GM18507 (cell line): ENCODE measurements at regions not wholly inside any gene's neighbourhood (a gene's known extent, or its start where the extent isn't known, plus 50 kb on each side); places are given as distances from the start of the nearest gene placed in this dataset.
"Not testable (repeated sequence)": the region's sequence is repeated elsewhere in the genome, so short reads cannot be mapped to it uniquely, and the experiment has no call there.

Experiments
- DNase-seq: peaks from one replicate; pipeline ENCODE4 v3.0.0; 2011; ENCODE audit warnings: low read depth; ENCODE audit not compliant: insufficient read length; ENCODE audit errors: extremely low spot score
- FAIRE-seq: peaks from 2 replicates; lab custom pipeline; 2011; peaks lifted over from hg19 to GRCh38; lab: Jason Lieb, UNC

DNA sequence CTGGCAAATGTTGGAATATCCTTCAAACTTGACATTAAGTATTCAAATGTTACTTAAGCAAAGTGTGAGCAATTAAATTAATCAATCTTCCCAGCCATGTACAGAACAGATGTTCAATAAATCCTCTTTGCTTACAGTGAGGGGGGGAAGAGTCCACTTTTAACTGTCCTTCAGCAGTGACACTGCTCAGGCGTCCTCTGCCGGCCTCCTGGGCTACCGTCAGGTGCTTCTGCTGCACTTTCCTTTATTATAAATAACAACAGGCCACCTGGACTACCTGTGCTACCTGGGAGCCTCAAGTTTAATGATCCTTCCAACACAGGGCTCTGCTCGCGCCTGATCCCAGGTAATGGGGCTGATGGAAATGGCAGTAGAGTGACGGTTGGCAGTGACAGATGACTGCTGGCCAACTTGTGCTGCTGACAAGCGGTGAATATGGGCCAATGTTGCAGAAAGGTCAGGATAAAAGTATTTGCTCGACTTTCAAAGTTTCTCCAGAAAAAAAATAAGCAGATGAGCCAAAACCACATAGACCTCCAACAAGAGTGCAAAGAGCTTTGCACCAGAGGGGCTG, 460.0 kb upstream of the ZNF507 start:
- no peak for FAIRE-seq
- no peak for DNase-seq

DNA sequence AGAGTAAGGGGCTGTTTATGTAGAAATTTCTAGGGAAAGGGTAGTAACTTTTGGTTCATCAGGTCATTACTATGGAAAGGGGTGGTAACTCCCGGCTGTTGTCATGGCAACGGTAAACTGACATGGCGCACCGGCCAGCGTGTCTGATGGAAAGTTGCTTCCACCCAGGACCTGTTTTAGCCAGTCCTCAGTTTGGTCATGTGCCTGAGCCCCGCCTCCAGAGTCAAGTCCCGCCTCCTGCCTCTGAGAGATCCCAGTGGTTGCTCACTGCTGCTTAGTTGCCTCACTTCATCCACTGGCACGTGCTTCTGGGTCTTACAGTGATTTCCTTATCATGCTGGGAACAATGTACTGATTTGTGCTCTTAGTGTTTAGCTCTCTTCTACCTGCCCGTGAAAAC, 455.2 kb upstream of the ZNF507 start:
- DNase-seq (no peak), FAIRE-seq (no peak)

DNA sequence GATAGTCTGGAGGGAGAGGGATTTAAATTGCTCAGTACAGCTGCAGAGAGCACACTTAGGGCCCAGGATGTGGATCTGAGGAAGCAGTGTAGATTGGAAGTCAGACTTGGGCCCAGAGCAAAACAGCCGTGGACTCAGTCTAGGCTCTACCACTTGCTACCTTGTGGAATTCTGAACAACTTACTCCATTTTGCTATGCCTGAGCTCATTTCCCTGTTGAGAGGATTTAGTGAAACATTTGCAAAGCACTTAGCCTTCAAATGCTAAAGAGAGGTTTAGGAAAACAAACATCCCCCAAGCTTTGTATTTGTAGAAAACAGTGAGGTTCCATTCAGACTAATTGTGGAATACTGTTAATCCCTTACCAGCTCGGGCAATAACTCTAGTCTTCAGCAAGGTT, 453.4 kb upstream of the ZNF507 start:
- FAIRE-seq = no peak
- no peak for DNase-seq

DNA sequence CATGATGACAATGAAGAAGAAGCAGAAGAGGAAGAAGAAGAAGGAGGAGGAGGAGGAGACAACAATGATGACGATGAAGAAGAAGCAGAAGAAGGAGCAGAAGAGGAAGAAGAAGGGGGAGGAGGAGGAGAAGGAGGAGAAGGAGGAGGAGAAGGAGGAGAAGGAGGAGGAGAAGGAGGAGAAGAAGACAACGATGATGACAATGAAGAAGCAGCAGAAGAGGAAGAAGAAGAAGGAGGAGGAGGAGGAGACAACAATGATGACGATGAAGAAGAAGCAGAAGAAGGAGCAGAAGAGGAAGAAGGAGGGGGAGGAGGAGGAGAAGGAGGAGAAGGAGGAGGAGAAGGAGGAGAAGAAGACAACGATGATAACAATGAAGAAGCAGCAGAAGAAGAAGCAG, 451.9 kb upstream of the ZNF507 start:
- not testable (repeated sequence) for FAIRE-seq, DNase-seq

DNA sequence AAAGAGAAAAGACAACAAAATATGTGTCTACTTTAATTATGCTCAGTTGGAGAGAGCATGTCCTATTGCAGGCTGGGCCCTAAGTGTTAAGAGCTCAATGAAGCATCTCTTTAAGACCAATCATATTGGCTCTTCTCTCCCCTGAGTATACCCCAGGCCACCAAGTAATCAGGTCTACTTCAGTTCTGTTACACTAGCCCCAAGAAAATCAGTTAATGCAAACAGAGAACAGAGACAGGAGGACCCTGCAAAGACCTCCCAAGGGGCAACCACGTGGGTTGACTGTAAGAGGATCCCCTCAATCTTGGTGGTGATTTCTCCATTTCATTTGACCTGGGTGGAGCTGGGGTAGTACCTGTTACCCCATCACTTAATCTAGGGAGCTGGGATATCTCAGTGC, 451.0 kb upstream of the ZNF507 start:
- no peak for FAIRE-seq
- no peak for DNase-seq

DNA sequence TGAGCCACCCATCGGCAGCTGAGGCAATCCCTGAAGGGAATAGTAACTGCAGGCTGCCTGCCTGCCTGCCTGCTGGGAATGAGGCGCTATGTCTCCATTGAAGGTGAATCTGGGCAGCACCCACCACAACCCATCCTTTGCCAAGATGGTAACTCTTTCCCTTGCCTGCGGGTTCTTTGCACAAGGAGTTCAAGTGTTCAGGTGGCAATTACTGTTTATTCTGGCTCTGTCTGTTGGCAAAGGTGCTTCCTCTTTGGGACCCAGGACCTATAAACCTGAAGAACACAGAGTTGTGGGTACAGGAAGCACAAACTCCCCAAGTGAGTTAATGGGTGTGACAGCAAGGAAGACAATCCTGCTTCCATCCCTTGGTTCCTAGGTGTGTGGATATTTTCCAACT, 448.1 kb upstream of the ZNF507 start:
- DNase-seq (no peak), FAIRE-seq (no peak)

DNA sequence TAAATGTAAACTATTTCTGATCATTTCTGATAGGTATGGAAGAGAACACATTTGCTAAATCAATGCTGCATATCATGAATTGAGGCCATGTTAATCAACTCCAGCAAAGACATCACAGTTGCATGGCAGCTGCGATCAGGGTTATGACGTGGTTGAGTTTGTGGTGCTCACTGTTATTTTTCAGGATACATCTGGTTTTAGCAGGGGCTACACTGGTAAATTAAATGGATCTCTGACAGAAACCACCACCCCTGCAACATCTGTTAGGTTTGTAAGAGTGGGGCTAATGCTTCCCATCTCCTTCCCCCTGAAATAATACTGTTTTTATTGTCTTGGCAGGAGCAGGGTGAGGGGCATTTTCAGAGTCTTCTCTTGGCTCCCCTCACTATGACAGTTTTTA, 444.4 kb upstream of the ZNF507 start:
- DNase-seq = no peak
- no peak for FAIRE-seq

DNA sequence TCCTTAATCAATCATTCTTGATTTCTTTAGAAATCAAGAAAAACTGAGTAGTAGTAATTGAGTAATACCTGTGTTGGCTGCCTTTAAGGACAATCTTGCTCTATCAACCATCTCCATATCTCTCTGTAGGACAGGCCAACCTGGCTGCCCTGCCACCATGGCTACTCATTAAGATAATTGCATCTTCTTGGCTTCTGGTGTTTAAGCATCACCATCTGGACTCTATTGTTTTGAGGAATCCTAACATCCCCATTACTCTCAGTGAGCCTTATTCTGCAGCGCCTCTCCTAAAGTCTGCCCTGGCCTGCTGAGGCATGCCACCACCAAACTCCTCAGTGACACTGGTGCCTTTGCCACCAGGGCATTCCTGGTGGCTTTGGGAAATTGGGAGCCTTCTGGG, 442.6 kb upstream of the ZNF507 start:
- no peak for DNase-seq
- no peak for FAIRE-seq

DNA sequence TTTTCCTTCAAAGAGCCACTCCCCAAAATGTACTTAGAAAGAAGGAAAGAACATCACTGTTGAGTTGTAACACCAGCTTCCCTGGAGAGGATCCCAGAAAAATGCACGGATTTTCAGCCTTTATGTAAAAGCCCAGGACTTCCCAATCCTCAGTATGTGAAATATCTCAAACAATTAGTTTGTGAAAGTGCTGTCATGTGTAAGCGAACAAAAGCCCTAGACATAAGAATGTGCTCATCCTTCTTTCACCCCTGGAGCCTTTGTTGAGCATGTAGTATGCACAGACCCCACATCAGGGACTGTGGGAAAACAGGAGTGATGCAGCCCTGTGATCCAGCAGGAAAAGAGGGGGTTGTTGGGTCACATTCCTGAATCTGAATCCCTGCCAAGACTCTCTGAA, 441.4 kb upstream of the ZNF507 start:
- no peak for DNase-seq
- FAIRE-seq = no peak

DNA sequence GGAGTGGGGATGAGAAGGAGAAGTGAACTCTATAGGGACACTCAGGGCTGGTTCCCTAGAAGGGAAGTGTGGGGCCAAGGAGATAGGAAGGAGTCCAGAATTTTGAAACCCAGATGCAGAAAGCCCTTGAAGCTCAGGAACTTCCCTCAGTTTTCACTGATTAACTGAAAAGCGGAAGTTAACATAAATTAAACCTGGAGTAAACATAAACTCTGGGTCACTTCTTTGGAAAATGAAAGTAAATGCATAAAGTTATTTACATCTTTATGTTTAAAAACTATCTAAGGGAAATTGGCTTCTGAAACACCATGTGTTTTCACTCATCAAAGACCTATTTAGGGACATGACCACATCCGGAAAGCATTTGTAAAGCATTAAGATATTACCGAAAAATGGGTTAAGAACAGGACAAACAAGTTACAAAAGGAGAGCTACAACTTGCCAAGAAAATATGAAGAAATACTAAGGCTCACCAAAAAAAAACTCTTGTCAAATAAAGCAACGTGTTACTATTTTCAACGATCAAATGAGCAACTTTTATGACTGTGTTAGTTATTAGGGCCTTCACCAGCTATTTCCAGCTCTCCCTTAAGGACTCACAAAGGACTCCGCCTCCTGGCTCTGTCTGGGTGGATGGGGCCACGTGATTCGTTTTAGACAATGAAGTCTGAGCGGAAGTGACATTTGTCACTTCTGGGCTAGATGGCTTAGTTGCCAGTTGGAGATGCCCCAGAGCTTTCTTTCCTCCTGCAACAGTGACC, 439.1 kb upstream of the ZNF507 start:
- DNase-seq (no peak), FAIRE-seq (no peak)

DNA sequence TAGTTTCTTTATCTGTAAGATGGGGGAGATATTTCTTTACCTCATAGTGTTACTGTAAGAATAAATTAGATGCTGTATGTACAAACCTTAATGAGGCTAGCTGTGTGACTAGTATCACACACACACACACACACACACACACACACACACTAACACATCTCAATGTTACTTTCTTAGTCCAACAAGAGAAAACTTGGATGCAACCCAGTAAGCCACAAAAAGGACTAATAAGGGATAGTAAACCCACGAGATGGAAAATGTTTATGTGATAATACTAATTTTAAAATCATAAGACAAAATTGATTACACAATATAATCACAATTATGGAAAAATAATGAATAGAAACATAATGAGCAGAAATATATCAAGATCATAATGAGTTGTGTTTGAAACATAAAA, 437.7 kb upstream of the ZNF507 start:
- DNase-seq = no peak
- no peak for FAIRE-seq

DNA sequence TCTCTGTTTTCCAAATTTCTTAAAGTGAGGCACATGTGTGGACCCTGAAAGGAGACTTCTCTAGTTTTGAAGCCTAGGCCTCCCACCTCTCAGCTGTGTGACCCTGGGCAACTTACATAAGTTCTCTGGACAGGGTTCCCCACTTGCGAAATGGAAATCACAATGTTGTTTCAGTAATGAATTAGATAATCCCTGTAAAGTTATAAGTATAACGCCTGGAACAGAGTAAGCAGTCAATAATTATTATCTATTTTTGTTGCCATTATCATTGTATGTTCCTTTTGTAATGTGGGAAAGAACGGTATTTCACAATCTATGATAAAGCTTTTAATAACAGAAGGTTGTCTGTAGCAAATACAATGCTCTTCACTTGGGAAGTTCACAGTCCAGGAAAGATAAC, 437.3 kb upstream of the ZNF507 start:
- no peak for DNase-seq
- no peak for FAIRE-seq

DNA sequence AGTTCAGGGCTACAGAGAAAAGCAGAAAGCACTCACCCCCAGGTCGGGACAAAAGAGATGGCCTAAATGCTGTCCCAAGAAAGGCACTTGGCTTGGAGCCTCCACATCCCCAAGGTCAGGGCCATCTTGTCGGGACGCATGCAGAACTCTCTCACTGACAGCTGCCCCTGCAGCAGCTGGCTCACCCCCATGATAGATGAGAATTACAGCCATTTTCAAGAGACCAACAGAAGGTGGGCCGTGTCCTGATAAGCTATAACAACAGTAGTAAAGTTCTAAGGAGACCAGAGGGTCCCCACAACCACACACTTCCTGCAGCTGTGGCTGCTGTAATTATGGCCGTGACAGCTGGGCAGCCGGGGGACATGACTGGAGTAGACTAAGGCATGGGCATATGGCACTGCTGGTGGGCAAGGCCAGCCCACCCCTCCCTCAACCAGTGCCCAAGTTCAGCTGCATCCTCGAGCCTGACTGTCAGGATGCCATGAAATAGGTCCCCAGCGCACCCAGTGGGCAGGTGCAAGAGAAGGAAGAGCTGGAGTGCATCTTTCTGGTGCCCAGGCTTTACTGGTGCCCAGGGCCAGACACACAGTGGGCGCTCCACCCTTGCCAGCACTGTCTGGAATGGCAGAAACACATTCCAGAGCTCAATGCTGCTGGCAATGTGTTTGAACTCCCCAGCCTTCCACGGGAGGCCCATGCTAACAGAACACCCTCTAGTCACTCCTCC, 436.7 kb upstream of the ZNF507 start:
- DNase-seq = no peak
- FAIRE-seq = no peak

DNA sequence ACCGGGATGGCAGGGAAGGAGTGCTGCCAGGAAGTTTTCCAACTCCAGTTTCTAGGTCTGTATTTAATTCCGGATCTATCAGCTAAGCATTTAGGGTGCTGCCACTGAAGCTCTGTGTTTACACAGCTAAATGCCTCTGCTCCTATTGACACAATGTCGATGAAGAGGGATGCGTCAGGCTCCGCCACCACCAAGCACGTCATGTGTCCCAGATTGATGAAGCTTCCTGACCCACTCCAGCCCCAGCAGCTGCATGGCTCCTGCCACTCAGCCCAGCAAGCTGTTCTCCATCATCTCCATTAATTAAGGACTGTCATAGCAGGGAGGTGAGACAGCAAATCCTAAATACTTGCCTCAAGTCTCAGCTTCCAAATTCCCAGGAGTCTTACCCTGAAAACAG, 435.2 kb upstream of the ZNF507 start:
- DNase-seq = no peak
- no peak for FAIRE-seq

DNA sequence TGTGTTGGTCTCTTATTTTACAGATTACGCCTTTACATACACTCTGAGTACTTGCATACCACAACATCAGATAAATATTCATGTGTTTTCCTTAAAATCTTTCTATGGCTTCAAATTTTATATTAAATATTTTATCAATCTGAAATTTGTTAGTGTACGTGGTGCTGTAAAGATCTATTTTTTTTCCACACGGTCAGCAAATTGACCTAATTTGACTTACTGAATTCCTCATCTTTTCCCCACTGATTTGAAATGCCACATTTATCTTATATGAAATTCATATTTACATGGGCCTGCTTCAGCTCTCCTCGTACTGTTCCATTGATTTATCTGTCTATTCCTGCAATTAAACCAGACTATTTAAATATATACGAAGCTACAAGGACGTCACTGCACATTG, 433.8 kb upstream of the ZNF507 start:
- DNase-seq (no peak), FAIRE-seq (no peak)

DNA sequence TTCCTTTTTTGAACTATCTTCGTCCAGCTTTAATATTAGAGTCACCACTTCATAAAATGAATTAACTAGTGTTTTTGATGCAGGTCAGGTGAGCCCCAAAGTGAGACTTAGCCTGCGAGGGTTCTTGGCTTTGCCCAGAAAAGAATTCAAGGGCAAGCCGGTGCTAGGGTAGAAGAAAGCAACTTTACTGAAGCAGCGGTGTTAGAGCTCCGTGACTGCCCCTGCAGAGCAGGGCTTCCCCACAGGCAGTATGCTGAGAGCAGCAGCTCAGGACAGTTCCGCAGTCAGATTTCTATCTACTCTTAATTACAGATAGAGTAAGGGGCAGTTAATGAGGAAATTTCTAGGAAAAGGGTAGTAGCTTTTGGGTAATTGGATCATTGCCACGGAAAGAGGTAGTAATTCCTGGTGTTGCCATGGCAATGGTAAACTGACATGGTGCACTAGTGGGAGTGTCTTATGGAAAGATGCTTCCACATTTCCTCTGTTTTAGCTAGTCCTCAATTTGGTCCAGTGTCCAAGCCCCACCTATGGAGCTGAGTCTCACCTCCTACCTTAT, 432.2 kb upstream of the ZNF507 start:
- FAIRE-seq (no peak), DNase-seq (no peak)

DNA sequence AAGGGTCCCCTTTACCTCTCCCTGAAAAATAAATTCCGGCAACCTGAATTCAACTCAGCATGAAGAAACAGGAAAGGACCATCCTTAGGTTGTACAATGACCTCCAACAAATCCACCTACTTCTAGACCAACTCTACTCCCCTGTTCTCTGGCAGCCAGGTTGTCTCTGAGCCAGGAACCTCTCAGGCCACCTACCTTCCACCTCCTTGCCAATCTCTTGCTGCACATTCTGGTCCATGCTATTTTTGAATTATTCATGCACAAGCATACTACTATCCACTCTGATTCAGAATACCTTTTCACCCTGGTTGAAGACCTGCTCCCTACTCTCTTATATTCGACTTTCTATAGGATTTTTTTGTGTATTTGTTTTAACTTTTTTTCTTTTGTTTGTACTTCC, 415.0 kb upstream of the ZNF507 start:
- no peak for FAIRE-seq
- no peak for DNase-seq

DNA sequence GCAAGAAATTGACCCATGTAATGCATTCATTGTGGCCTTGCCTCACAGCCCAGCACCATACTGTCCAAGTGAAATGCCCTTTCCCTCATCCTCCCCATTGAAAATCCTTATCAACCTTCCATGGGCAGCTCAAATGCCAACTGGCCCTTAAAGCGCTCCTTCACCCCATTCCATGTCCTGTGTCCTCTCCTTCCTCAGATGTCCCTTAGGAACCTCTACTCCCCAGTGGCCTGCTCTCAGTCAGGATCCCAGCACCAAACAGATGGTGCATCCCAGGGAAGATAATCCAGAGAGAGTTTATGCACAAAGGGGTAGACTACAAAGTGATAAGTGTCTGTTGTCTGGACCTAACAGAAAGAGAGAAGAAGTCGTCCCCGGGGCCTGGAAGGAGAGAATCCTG, 407.4 kb upstream of the ZNF507 start:
- FAIRE-seq = no peak

DNA sequence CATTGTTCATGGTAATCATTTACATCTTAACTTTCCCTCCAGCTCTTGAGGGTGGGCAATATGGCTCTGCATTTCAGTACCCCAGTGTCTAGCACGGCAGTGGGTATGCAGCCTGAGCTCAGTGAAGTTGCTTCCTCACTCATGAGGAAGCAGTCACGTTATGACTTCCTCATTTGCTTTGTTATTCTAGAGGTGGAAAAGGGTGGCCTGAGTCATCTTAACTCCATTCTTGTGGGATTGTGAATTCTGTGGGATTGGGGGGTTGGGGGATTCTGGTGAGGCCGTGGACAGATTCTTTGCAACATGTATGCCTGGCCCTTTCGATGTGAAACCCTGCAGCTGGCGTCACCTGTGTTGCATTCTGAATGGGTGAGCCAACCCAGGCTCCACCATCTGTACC, 406.7 kb upstream of the ZNF507 start:
- DNase-seq = no peak
- FAIRE-seq = no peak

More for the DNA sequence above, 407.4 kb upstream of the ZNF507 start:
- no peak for DNase-seq

DNA sequence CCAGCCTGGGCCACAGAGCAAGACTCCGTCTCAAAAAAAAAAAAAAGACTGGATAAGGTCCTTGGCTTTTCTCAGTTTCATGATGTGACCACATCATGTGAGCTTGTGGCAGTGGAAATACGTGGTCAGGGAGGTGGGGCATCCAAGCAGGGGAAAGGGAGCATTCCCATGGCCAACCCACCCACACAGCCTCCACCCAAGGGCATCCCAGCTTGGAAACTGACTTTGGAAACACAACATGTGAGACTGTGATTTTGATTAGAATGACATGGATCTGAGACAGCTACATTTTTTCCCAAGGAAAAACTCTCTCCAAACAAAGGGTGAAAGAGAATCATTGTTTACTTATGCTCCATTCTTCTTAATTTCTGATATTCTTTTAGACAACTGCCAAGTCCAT, 405.0 kb upstream of the ZNF507 start:
- no peak for FAIRE-seq
- DNase-seq = no peak

DNA sequence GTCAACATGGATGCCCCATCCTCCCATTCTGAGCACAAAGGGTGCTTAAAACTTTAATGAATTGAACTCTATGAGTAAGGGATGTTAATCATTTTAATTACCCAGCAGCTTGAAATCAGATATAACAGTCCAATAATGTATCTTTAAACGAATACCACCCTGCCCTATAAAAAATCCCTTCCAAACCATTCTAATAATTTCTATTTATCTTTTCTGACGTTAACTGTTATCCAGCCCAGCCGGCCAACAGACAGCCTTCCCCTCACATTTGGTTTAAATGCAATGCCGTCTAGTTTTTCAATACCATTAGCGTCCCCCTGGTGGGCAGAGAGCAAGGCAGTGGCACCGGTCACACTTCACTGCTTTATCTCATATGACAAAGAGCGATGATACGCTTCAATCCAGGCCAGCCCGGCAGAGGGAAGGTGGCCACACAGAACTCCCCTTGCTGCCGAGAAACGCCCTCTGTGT, 402.2 kb upstream of the ZNF507 start:
- DNase-seq = no peak

More for the DNA sequence above, 402.2 kb upstream of the ZNF507 start:
- no peak for FAIRE-seq
